NB4 (cell line): ENCODE measurements at regions not wholly inside any gene's neighbourhood (a gene's known extent, or its start where the extent isn't known, plus 50 kb on each side); places are given as distances from the start of the nearest gene placed in this dataset.

Experiments
- MYC ChIP-seq: IDR thresholded peaks from 2 replicates; pipeline ENCODE4 v1.6.1; 2011; ENCODE audit warnings: low read depth, low read length
- POLR2A ChIP-seq: IDR thresholded peaks from 2 replicates; pipeline ENCODE4 v1.6.1; 2011; ENCODE audit warnings: mild to moderate bottlenecking; ENCODE audit not compliant: insufficient read length; ENCODE audit errors: extremely low read depth
- TF ChIP-seq, protein P1 (sequence below): IDR thresholded peaks from one replicate; pipeline ENCODE4 v1.5.1; 2012; ENCODE audit warnings: low read depth, low read length
- TF ChIP-seq, protein P2 (sequence below): IDR thresholded peaks from 2 replicates; pipeline ENCODE4 v1.6.1; 2011; ENCODE audit warnings: low read depth, low read length

DNA sequence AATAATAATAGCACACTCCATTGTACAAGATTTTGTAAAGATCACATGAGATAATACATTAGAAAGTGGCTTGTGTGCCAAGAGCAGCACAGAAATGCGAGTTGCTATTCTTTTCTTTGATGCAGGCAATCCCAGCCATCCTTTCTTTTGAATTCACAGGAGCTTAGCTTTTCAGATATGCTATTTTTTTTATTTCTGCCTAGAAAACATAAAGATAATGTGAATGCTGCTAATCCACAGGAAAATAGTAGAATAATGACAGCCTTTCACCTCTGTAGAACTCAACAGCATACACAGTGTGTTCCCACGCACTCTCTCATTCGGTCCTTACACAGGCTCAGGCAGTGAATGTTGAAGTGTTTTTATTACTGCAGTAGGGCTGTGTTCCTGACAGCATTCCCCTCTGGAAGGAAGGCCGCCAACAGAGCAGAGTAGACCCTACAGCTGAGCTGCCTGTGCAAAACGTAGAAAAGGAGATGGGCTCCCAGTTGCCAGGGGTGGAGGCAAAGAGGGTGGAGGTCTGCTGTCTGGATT is 138.8 kb upstream of the TAPT1 start:
- no peak for TF ChIP-seq POLR2A
- TF ChIP-seq MYC, result no peak
- TF ChIP-seq, protein P1, sequence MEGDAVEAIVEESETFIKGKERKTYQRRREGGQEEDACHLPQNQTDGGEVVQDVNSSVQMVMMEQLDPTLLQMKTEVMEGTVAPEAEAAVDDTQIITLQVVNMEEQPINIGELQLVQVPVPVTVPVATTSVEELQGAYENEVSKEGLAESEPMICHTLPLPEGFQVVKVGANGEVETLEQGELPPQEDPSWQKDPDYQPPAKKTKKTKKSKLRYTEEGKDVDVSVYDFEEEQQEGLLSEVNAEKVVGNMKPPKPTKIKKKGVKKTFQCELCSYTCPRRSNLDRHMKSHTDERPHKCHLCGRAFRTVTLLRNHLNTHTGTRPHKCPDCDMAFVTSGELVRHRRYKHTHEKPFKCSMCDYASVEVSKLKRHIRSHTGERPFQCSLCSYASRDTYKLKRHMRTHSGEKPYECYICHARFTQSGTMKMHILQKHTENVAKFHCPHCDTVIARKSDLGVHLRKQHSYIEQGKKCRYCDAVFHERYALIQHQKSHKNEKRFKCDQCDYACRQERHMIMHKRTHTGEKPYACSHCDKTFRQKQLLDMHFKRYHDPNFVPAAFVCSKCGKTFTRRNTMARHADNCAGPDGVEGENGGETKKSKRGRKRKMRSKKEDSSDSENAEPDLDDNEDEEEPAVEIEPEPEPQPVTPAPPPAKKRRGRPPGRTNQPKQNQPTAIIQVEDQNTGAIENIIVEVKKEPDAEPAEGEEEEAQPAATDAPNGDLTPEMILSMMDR, result no peak
- TF ChIP-seq, protein P2, sequence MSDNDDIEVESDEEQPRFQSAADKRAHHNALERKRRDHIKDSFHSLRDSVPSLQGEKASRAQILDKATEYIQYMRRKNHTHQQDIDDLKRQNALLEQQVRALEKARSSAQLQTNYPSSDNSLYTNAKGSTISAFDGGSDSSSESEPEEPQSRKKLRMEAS, result no peak
